ENCODE measurements at regions not wholly inside any gene's neighbourhood (a gene's known extent, or its start where the extent isn't known, plus 50 kb on each side); places are given as distances from the start of the nearest gene placed in this dataset.

DNA sequence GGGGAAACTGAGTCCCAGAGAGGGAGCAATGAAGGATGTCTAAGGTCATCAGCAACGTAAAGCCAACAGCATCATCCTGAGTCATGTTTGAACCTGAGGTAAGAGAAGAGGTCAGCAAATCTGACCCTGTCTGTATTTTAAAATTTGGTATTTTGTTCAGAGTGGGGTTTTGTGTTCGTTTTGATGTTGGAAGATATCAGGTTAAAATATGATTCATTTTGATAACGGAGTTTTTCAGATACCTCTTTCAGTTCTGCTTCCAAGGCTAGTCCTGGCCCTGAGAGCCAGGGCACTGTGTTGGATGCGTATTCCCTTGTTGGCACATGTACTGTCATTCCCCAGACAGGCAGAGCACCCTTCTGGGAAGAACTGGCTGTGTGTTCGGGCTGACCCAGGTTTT lies 291.0 kb downstream of the NSG2 start:
- no peak overlapping the region for H3K4me3 Mint-ChIP-seq
- WGBS (ENCODE audit: insufficient coverage) = 98% methylated on average over 3 of the region's 5 CpGs
- Histone ChIP-seq H3K4me1 (ENCODE audit: control insufficient read depth in 1 of 2, insufficient read depth in 2 of 2, low read length in 2 of 2) (no peaks in the 10 kb centered on the region), H3K27ac (ENCODE audit: low read depth in 1 of 2, low read length in 2 of 2) (no peak overlapping the region), H3K9me3 (replicated peaks in 1 of 2; ENCODE audit: control insufficient read depth in 1 of 2, insufficient read depth in 1 of 2, low read length in 2 of 2) (no peaks in the 10 kb centered on the region), H3K79me2 (ENCODE audit: insufficient read depth, low read length) (no peaks in the 10 kb centered on the region), H3K36me3 (replicated peaks in 1 of 2; ENCODE audit: control insufficient read depth in 1 of 2, insufficient read depth in 2 of 2, low read length in 2 of 2) (no peaks in the 10 kb centered on the region), H3K27me3 (ENCODE audit: control insufficient read depth in 2 of 2, insufficient read depth in 2 of 2, low read length in 2 of 2) (peaks cover 3 to 16% of the 10 kb centered on the region in 2 donors), H3K4me3 (replicated peaks in 1 of 3; ENCODE audit: low read depth in 2 of 3, low read length in 3 of 3) (no peak overlapping the region), H3K4me2 (replicated peaks; ENCODE audit: extremely low read depth, low read length, poor library complexity, severe bottlenecking) (no peak overlapping the region), H4K20me1 (ENCODE audit: insufficient read depth, low read length) (no peaks in the 10 kb centered on the region), H3K9ac (ENCODE audit: insufficient read depth, low read length, poor library complexity, severe bottlenecking) (no peak overlapping the region), H2AFZ (ENCODE audit: insufficient read depth, low read depth, low read length, poor library complexity, severe bottlenecking) (no peak overlapping the region)
- TF ChIP-seq, protein P1, sequence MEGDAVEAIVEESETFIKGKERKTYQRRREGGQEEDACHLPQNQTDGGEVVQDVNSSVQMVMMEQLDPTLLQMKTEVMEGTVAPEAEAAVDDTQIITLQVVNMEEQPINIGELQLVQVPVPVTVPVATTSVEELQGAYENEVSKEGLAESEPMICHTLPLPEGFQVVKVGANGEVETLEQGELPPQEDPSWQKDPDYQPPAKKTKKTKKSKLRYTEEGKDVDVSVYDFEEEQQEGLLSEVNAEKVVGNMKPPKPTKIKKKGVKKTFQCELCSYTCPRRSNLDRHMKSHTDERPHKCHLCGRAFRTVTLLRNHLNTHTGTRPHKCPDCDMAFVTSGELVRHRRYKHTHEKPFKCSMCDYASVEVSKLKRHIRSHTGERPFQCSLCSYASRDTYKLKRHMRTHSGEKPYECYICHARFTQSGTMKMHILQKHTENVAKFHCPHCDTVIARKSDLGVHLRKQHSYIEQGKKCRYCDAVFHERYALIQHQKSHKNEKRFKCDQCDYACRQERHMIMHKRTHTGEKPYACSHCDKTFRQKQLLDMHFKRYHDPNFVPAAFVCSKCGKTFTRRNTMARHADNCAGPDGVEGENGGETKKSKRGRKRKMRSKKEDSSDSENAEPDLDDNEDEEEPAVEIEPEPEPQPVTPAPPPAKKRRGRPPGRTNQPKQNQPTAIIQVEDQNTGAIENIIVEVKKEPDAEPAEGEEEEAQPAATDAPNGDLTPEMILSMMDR (IDR thresholded peaks at IDR 0.05) = no peak
- H3K27me3 Mint-ChIP-seq (ENCODE audit: low read depth in 3 of 3) = peaks cover 19 to 38% (median 22%) of the 10 kb centered on the region in 3 donors
- no peak overlapping the region for H3K27ac Mint-ChIP-seq
- DNase-seq = no peak
- intact Hi-C loops (cut with micrococcal nuclease) = no loop called here
- H3K9me3 Mint-ChIP-seq = no peaks in the 10 kb centered on the region
- H3K4me1 Mint-ChIP-seq = no peaks in the 10 kb centered on the region
- H3K36me3 Mint-ChIP-seq = no peaks in the 10 kb centered on the region

DNA sequence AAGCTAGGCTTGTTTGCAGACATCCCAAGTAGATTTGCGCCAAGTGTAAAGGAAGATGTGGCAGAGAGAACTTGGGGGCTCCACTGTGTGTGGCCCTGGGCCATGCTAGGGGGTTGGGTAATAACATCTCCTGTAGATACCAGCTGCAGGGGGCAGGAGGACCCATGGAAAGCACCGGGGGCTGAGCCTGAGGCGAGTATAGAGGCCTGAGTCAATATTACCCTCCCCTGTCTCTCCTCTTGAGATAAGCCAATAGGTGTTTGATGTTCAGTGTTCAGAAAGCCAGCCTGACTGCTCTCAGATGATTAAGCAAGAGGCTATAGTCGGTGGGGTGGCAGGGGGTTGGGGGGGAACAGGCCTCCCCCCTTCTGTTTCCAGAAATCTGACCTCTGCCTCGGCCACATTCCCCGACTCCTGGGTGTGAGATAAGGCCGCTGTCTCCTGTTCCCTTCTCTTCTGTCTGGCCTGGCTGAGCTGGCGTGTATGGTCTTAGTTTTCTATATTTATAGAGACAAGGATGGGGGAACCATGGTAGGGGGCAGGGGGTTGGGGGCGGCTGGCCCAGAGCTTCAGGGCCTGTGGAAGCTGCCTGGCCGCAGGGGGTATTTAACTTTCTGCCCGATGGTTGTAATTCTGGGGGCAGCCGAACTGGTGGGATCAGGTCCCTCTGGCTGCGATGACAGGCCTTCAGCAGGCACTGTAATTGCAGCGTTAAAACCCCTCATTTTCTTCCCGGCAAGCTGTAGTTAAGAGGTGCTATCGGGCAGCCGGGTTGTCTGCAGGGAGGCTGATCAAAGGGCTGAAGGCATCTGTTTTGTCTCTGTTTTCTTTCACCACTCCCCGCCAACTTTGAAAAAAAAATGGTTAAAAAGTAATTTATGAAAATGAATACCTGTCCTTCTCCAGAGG lies 292.0 kb downstream of the NSG2 start:
- no peaks in the 10 kb centered on the region for H3K4me1 ChIP-seq (ENCODE audit: control insufficient read depth in 1 of 2, insufficient read depth in 2 of 2, low read length in 2 of 2)
- Mint-ChIP-seq H3K4me1 (no peaks in the 10 kb centered on the region), H3K27ac (no peak overlapping the region), H3K4me3 (peak overlapping the region in 1 of 2 donors; percentile 14), H3K27me3 (ENCODE audit: low read depth in 3 of 3) (peaks cover 19 to 35% (median 22%) of the 10 kb centered on the region in 3 donors), H3K9me3 (no peaks in the 10 kb centered on the region), H3K36me3 (no peaks in the 10 kb centered on the region)
- H3K9me3 ChIP-seq (replicated peaks in 1 of 2; ENCODE audit: control insufficient read depth in 1 of 2, insufficient read depth in 1 of 2, low read length in 2 of 2) = no peaks in the 10 kb centered on the region
- H3K9ac ChIP-seq (ENCODE audit: insufficient read depth, low read length, poor library complexity, severe bottlenecking) = no peak overlapping the region
- peaks cover 3 to 16% of the 10 kb centered on the region in 2 donors for H3K27me3 ChIP-seq (ENCODE audit: control insufficient read depth in 2 of 2, insufficient read depth in 2 of 2, low read length in 2 of 2)
- no peak overlapping the region for H3K4me3 ChIP-seq (replicated peaks in 1 of 3; ENCODE audit: low read depth in 2 of 3, low read length in 3 of 3)
- no peaks in the 10 kb centered on the region for H3K36me3 ChIP-seq (replicated peaks in 1 of 2; ENCODE audit: control insufficient read depth in 1 of 2, insufficient read depth in 2 of 2, low read length in 2 of 2)
- WGBS (ENCODE audit: insufficient coverage) = 52% methylated on average over 8 of the region's 18 CpGs
- no peak overlapping the region for H2AFZ ChIP-seq (ENCODE audit: insufficient read depth, low read depth, low read length, poor library complexity, severe bottlenecking)
- no peak overlapping the region for H3K4me2 ChIP-seq (replicated peaks; ENCODE audit: extremely low read depth, low read length, poor library complexity, severe bottlenecking)
- TF ChIP-seq, protein P1 (IDR thresholded peaks at IDR 0.05) = no peak
- no peaks in the 10 kb centered on the region for H4K20me1 ChIP-seq (ENCODE audit: insufficient read depth, low read length)
- no peaks in the 10 kb centered on the region for H3K79me2 ChIP-seq (ENCODE audit: insufficient read depth, low read length)
- H3K27ac ChIP-seq (ENCODE audit: low read depth in 1 of 2, low read length in 2 of 2) = no peak overlapping the region
- no peak for DNase-seq
- intact Hi-C loops (cut with micrococcal nuclease) = no loop called here

Measured in CD14-positive monocyte (primary cell).